ENCODE measurements at regions not wholly inside any gene's neighbourhood (a gene's known extent, or its start where the extent isn't known, plus 50 kb on each side); places are given as distances from the start of the nearest gene placed in this dataset.
A peak's percentile ranks its signal among the peaks of the same experiment; 100 is the strongest.
"Not testable (repeated sequence)": the region's sequence is repeated elsewhere in the genome, so short reads cannot be mapped to it uniquely, and the experiment has no call there.

DNA sequence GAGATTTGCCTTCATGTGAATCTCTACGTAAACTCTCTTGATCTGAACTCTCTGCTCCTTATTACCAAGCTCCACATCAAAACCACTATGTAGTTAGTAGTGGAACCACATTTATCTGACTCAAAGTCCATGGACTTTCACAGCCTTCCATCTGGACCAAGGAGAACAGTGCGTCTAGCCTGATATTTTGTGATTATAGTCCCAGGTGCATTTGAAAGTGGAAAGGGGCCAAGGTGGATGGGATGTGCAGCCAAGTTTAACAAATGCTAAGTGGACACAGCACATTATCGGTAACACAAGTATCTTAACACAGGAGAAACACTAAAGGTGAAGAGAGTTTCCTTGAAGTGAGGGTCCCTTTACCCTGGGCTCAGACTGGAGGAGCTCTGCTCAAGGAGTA is 281.2 kb upstream of the SGK1 start:
- no peak for DNase-seq

DNA sequence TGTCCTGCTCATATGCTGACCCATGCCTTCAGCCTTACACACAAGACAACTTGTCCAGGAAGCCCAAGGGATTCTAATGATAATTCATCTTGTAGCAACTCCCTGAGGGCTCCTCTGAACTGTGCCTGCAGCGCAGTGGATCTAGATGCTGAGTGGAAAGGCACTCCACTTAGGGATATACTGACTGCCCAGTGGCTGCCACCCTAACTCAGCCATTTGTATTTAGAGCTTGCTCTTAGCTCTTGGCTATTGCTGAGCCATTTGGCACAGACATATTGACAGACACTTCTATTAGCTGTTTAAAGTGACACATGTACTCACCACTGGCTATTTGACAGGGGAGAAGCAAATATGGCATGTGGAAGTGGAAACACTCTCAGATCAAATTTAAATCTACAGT is 278.3 kb upstream of the SGK1 start:
- DNase-seq: no peak

- DNase-seq: no peak
These were observed 277.0 kb upstream of the SGK1 start for GRCh38 chr6:134594881-134595280.

- no peak for DNase-seq
These were observed 276.0 kb upstream of the SGK1 start for GRCh38 chr6:134593887-134594286.

DNA sequence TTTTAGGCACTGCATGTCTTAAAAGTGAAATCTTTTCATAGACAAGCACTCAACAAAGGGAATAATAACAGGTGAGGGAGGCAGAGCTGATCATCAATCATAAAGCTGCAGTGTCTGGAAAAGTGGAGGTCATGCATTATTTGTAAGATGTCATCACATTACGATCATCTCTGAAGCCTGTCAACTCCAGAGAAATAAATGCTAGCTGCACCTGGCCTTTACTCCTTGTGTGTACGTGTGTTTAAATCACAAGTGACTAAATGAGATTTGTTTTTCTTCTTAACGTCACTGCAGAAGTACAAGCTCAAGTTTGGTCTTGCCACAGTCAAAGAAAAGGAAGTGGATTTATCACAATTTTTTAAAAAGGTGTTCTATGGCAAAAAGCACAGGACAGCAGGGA is 275.5 kb upstream of the SGK1 start:
- DNase-seq: no peak

DNA sequence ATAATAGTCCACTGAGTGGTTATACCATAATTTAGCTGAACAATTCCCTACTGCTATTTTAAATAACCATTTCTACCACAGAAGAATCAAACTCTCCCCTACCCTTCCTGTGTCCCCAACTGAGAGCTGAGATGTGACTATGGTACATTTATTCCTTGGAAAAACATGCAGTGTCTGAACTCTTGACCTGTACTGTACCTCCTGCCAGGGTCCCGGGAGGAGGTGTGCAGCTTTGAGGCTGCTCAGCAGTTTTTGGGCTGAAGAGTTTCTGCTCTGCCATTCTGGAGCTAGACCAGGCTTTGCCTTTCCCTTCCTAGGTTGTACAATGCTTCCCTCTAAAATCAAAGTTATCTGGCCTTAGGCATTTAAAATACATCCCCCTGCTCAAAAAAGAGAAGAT is 275.1 kb upstream of the SGK1 start:
- DNase-seq: no peak

- no peak for DNase-seq
These were observed 272.5 kb upstream of the SGK1 start for GRCh38 chr6:134590449-134590848.

DNA sequence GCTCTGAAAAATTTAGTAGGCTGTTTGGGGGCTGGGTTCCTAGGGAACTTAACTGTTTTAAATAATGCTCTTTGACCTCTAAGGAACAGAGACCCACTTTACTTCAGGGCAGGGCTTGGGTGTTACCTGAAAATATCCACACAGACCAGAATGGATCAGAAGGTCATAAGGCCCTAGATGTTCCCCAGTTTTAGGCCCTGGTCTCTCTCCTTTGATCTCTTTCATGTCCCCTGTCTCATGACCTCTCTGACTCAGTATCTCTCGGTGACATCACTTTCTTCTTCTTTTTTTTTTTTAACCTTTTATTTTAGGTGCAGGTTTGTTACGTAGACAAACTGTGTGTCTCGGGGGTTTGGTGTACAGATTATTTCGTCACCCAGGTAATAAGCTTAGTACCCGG is 272.1 kb upstream of the SGK1 start:
- no peak for DNase-seq

DNA sequence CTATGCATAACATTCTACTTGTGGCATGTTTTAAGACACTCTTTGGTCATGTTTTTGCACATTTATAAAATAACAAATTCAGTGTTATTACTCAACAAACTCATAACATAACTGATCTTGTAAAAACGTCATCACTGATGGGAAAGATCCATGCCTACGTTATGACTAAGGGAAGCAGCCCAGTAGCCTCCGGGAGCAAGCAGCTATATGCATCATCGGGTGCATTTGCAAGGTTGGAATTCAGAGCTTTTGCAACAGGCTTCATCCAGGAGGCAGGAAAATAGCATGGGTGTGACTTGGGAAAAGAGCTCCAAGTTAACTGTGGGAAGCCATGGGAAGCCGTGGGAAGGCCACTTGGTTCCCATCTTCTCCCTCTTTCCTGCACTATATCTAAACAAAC is 271.6 kb upstream of the SGK1 start:
- DNase-seq: no peak

DNA sequence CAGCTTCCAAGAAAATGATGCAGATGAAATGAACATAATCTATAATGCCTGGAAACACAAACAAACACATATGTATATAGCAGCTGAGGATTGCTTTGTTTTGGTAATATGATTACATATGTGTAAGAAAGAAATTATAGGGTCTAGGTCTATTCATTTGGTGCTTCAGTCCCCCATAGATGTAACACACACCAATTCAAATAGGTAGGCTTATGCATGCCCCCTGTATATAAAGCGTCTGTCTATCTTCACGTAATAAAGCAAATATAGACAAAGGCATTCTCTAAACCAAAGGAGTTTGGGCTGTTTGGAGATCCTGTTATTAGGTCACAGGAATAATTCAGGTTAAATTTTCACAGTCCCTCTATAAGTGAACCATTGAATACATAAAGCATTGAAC is 270.4 kb upstream of the SGK1 start:
- DNase-seq: no peak

- DNase-seq: no peak
These were observed 267.6 kb upstream of the SGK1 start for GRCh38 chr6:134585517-134585873.

- DNase-seq: peak; percentile 22
These were observed 267.1 kb upstream of the SGK1 start for GRCh38 chr6:134584847-134585516.

GRCh38 chr6:134577998-134578397 is 260.1 kb upstream of the SGK1 start:
- DNase-seq: no peak

- DNase-seq: no peak
These were observed 257.3 kb upstream of the SGK1 start for GRCh38 chr6:134575221-134575620.

- no peak for DNase-seq
These were observed 256.6 kb upstream of the SGK1 start for GRCh38 chr6:134574491-134574890.

DNA sequence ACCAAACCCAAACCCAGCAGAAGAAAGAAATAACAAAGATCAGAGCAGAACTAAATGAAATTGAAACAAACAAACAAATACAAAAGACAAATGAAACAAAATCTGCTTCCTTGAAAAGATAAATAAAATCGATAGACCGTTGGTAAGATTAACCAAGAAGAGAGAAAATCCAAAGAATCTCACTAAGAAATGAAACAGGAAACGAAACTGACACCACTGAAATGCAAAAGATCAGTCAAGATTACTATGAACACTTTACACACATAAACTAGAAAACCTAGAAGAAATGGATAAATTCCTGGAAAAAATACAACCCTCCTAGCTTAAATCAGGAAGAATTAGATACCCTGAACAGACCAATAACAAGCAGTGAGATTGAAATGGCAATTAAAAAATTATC is 252.1 kb upstream of the SGK1 start:
- not testable (repeated sequence) for DNase-seq

DNA sequence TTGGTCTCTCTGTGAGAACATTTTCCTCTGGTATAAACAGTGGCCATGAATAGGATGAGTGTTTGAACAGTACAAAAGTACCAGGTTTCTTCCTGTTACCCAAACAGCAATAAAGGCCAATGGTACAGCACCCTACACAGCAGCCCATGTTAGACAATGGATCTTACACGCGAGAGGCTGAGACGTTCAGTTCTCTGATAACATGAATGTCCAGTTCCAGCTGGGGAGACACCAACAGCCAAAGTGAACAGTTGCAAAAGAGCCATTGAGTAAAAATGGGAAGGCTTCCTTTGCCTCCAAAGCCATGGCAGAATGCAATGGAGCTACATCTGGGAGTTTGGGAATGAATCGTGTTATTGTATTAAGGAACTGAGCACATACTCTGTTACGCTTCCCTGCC is 246.8 kb upstream of the SGK1 start:
- DNase-seq: peak; percentile 84

GRCh38 chr6:134560019-134560418 is 242.1 kb upstream of the SGK1 start:
- no peak for DNase-seq

- no peak for DNase-seq
These were observed 239.6 kb upstream of the SGK1 start for GRCh38 chr6:134557509-134557908.

DNA sequence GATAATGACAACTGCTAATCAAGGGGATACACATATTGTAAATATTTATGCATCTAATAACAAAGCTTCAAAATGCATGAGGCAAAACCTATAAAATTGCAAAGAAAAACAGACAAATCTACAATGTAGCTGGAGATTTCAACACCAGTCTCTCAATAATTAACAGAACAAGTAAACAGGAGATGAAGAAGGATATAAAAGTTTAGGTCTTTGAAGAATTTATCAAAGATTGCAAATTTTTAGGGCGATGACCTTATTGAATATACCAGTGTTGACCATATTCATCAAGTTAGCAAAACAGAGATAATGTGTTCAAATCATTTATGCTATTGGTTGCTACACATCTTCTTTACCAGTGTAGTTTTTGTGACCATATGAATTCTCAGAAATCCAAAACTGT is 237.8 kb upstream of the SGK1 start:
- DNase-seq: no peak

GRCh38 chr6:134553936-134554335 is 236.0 kb upstream of the SGK1 start:
- DNase-seq: no peak

- no peak for DNase-seq
These were observed 233.5 kb upstream of the SGK1 start for GRCh38 chr6:134551245-134551960.

- no peak for DNase-seq
These were observed 232.7 kb upstream of the SGK1 start for GRCh38 chr6:134550604-134551003.

- no peak for DNase-seq
These were observed 231.9 kb upstream of the SGK1 start for GRCh38 chr6:134549854-134550253.

All from NCI-H774 (cell line).